Left forelimb (tissue), 1 donor: ENCODE measurements at regions not wholly inside any gene's neighbourhood (a gene's known extent, or its start where the extent isn't known, plus 50 kb on each side); places are given as distances from the start of the nearest gene placed in this dataset.
"Not testable (repeated sequence)": the region's sequence is repeated elsewhere in the genome, so short reads cannot be mapped to it uniquely, and the experiment has no call there.

Experiments
- DNase-seq: peaks from one replicate; pipeline ENCODE4 v3.0.0-alpha.2; 2018; ENCODE audit warnings: low spot score

DNA sequence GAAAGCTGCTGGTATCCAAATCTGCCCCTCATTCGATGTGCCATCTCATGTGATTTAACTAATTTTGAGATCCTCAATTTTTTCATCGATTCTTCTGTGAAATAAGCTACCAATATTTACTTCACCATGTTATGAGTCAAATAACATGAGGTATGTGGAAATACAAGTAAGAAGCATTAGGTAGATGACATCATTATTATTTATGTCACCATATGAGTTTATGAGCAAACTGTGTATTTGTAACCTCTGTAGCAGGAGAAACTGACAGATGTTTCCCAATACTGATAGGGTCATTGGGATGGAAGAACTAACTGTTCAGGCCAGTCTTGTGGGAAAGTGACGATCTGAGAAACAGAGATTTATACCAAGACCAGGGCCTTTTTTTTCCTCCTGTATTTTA lies 229.4 kb upstream of the GOT2 start:
- DNase-seq: no peak

DNA sequence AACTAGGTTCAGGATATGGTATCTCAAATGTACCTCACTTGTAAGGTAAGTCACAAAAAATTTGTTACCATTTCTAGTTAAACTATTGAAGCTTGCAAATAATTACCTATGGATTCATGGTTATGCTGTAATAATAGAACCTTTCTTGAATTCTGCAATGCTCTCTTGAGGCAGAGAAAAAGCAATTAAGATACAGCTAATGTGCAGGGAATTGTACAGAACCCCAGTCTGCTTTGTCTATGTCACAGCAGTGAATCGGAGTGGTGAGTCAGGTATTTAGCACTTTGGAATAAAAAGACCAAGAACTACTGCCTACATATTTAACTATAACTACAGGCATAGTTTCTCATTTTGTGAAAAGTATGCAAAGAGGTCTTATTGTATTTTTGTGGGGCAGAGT lies 228.7 kb upstream of the GOT2 start:
- DNase-seq: no peak

DNA sequence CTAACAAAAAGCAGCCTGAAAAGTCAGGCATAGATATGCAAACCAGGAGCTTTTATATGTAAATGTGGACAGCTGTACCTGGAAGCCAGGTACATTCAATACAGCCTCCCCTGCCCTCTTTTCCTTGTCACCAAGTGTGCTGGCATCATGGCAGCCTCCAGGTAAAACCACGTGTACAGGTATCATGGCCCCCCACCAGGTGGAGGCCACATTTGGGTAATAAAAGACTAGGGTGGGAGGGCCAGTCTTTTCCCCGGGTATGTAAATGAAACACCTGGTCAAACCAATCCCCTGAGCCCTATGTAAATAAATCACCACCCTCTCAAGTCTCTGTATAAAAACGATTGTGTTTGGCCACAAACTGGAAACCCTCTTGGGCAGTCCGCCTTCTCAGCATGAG lies 226.4 kb upstream of the GOT2 start:
- DNase-seq: no peak

DNA sequence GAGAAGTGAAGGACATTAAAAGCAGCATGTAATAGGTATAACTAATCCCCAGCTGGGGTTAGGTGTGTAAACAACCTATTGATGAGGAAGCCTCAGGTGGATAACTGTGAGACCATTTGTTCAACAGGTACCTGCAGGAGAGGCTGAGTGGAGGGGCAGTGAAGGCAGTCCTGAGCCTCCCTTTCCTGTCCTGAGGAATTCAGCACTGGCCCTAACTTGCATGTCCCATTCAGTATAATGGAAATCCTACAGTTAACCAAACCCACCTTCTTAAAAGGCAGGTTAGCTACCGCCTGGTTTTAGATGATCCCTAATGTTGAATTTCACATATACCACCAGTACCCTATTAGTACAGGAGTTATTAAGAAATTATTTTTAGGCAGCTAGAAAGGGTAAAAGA lies 225.9 kb upstream of the GOT2 start:
- DNase-seq: no peak

DNA sequence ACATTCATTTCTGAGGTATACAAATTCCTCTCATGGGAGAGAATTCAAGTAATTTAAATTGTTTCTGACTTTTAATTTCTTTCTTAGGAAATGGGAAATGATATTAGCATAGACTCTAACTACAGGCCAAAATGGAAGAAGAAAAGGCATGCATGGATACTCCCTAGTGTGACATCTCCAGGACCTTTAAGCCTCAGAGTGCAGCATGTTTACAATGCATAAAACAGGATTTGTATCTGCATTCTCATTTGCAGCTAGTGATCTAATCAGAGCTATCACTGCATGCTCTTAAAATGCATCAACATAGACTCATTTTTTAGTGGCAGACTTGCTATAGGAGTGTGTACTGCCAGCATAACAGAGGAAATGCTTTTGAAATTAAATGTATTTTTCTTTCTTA lies 224.6 kb upstream of the GOT2 start:
- no peak for DNase-seq

DNA sequence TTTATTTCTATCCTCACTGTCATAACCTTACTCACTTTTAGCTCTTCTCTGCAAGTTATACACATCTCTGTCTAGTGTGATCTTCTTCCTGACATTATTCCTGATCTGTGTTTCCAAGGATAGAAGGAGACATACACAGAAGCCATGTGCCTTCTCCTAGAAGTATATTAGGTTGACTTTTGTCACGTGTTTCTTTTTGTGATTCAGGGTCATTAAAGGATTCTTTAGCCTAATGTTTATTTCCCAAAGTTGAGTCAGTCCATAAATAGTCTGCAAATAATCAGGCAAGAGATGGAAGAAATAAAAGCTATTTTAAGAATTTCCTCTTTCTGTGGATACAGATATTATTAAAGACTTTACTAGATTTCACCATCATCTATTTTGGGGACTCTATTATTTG lies 214.1 kb upstream of the GOT2 start:
- DNase-seq: no peak

DNA sequence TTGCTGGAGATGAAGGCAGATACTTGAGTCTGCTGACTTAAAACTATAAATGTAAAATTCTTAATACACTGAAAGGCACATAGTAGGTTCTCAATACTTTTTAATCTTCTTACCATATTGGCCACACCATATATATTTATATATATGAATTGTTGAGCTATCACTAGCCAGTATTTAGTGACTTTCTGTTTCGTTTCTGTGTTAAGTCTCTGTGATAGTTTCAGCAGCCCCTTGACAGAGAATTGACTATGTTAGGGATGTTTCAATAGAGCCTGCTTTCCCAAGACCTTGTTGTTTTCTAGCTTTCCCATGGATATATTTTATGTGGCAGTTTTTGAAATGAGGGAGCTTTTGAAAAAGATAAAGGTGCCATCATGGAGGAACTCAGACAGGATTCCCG lies 206.5 kb upstream of the GOT2 start:
- no peak for DNase-seq

DNA sequence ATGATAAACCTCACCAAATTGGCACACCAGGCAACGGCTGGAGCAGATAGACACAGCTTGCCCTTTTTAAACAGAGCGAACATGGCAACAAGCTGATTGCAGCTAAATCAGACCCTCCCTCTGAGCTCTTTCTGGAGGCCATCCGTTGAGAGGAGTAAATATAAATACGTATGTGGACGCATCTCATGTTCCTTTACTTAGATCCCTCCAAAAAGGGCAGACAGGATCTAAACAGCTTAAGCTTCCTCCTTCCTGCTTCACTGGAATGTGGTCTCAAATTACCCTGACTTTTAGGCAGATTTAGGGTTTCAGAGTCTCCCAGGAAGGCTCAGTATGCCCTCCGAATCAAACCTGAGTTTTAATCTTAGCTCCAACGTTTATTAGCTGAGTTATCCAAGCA lies 204.7 kb upstream of the GOT2 start:
- no peak for DNase-seq

DNA sequence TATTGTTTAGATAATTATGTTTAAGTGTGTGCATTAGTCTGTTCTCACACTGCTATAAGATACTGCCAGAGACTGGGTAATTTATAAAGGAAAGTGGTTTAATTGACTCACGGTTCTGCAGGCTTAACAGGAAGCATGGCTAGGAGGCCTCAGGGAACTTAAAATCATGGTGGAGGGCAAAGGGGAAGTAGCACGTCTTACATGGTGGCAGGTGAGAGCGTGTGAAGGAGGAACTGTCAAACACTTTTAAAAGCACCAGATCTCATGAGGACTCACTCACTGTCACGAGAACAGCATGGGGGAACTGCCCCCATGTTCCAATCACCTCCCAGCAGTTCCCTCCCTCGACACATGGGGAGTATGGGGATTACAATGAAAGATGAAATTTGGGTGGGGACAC lies 203.5 kb upstream of the GOT2 start:
- DNase-seq: no peak

DNA sequence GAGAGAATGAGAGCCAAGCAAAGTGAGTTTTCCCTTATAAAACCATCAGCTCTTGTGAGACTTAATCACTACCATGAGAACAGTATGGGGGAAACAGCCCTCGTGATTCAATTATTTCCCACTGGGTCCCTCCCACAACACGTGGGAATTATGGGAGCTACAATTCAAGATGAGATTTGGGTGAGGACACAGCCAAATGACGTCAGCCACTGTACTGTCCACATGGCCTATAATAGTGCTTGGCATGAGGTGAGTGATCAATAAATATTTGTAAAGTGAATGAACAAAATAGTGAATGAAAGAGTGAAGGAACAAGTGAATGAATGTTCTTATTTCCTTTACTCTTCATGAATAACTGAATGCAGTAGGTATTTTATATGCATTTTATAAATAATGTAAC lies 199.1 kb upstream of the GOT2 start:
- no peak for DNase-seq

DNA sequence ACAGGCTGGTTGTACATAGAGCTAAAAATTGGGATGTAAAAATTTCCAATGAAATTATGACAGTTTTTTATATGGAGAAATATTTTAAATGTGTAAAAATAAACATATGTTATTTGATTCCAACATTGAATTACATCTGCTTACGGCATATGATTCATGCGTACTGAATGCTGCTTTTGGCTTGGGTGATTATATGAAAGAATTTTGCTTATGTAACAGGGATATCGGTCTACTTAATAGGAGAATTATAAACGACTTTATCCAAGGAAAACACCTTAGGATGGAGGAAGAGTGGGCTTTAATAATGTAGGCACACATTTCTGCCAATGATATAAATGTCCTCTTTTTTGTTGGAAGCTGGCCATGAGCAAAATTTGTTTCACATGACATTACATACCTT lies 197.3 kb upstream of the GOT2 start:
- no peak for DNase-seq

DNA sequence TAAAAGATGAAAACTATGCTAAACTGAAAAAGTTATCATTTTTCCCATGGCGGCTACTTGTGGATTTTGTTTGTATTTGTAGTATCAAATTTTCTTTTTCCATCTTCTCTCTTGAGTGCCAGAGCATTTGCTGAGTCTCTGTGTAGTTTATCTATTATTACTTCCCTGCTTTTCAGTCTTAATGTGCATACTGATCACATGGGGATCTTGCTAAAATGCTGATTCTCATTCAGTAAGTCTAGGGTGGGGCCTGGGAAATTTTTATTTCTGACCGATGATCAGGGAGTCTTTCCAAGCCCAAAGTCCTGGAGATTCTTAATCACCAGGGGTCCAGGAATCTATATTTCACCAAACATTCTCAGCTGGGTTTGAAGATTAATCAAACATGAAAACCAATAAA lies 189.0 kb upstream of the GOT2 start:
- no peak for DNase-seq

DNA sequence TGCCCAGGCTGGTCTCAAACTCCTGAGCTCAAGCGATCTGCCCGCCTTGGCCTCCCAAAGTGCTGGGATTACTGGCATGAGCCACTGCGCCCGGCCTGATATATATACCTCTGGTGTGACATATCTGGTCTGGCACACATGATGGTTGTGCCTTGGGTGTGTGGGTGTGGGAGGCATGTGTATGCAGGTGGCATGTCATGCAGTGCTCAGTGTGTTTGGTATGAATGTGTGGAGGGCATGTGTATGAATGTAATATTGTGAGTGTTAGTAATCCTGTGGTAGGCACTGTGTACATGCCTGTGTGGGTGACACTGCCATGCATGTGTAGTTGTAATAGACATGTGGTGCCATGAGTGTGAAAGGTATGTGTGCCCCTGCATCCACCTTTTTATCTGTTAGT lies 179.3 kb upstream of the GOT2 start:
- no peak for DNase-seq

DNA sequence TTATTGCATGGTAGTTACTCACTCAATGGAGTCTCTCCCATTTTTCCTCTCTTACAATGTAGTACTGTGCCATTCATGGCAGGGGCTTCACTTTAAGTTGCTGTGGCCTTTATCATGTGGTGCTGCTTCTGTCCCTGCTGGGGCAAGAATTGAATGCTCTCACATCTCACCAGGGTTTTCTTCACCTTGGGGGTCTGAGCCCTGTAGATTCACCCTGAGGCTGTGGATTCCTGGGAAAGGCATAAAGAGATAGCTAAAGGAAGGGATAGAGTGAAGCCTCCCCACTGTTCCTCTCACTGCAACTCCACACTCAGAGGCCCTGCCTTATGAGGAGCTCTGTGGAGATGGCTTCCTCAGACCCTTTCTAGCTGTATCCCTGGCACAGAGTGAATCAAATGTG lies 178.5 kb upstream of the GOT2 start:
- no peak for DNase-seq

DNA sequence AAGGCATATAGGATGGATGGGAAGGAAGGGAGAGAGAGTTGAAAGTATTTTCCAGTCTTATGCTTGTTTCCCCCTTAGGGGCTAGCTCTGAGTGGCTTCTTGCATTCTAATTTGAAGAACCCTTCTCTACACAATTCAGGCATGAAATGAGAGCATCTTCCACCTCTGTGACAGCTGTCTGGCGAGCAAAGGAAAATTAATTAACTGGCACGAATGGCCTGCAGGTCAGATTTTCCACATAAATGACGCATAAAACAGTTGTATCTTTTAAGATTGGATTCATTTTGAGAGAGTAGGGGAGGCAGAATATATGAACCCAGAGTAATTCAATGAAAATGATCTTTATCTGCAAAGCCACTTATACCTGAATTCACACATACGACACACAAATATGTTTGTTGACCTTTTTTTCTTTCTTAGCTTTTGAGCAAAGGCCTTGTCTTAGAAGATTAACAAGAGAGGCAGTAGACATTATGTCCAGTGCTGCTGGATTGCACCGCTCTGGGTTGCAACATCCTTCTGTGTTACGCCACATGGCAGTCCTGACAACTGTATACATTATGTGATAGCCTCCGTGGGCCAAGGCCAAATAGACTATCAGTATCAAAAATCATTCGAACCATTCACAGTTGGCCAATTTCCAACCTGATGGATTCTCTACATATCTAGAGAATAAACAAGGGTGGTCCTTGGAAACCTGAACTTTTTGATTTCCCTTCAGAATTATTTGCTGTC lies 173.0 kb upstream of the GOT2 start:
- no peak for DNase-seq

DNA sequence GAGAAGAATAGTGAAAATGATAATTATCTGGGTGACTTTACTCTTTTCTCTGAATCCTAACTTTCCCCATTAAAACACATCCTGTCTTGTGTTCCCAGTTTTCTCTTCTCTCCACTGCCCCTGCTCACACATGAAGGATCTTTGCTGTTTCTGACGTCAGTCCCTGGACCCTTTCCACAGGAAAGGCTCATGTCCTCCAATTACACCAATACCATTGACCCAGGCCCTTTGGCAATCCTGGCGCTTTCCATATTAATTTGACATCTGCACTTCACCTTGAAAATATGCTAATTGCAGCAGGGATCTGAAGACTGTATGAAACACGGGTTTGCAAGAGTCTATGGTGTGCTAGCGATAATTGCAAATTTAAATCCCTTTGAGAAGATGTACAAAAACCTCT lies 170.2 kb upstream of the GOT2 start:
- DNase-seq: no peak

DNA sequence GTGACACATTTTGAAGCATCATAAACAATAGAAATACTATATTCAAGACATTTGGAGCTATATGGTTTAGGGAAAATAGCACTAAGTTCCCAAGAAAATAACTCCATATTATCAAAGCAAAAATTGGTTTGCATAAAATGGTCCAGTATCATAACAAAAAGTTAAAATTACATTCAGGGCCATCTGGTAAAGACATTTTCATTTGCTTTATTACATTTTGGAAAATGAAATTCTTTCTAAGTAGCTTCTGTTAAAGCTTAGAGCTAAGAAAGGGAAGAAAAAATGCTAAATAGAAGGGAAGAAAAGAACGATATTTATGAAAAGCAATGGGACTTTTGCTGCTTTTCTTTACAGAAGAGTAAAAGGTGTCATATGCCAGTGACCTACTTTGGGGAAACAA lies 155.4 kb upstream of the GOT2 start:
- no peak for DNase-seq

DNA sequence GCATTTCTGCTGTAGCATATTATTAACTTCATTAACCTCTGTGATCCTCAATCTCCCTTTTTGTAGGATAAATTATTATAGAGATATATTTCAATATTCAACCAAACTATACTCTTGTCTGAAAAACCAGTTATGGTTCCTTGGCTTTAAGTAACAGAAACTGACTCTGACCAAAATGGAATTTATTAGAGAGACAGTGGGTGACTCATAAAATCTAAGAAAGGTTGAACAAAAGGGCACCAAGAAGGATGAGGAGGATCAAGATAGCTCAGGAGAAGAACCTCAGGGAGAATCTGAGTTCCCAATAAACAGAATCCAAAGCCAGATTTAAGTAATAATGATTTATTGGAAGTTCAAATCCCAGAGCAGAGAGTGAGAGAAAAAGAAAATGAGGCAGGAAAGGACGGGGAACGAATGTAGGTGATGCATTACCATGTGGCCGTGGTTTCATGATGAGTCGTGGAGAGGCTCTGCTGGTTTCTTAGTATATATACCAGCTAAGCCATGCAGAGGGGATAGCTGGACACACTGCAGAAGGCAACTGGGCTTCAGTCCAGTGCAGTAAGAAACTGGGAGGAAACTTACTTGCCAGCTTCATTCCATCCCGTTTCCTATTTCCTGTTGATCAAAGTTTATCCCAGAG lies 151.5 kb upstream of the GOT2 start:
- DNase-seq: no peak

DNA sequence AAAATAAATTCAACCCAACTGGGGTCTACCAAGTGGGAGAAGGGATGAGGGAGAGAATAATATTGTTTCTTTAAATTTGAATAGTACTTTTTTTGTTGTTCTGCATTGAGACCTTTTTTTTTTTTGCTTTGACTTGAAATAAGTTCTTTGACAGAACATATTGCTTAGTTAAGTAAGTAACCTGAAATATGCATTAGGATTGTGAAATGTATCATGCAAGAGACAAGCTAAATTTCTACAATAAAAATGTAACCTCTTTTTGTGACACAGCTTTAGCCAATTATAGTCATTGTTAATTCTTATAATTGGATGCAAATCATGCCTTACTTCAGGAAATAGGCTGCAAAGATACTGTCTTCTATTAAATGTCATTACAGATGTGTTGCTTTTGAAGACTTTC lies 150.0 kb upstream of the GOT2 start:
- no peak for DNase-seq

DNA sequence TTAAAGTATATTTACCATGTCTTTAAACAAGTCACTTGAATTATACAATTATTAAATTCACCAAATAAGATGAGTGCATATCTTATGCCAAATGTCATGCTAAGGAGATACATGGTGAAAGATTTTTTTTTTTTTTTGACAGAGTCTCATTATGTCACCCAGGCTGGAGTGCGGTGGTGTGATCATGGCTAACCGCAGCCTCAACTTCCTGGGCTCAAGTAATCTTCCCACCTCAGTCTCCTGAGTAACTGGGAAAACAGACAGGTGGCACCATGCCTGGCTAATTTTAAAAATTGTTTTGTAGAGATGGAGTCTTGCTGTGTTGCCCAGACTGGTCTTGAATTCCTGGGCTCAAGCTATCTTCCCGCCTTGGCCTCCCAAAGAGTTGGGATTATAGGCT lies 149.0 kb upstream of the GOT2 start:
- DNase-seq: no peak

DNA sequence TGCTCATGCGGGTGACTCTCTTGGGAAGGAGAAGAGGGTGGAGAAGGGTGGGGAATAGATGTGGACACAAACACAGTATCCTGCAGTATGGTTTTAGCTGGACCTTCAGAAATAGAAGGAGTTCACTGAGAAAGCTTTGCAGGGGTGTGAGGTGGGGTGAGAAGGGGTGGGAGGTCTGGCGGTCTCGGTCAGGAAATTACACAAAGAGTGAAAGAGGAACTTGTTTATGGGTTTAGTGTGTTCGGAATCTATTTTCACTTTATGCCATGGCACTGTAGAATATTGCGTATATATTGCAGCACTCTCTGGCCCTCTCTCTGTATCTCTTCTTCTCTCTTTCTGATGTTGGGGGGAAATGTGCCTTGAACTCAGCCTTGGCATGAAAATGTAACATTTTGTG lies 148.2 kb upstream of the GOT2 start:
- DNase-seq: no peak

DNA sequence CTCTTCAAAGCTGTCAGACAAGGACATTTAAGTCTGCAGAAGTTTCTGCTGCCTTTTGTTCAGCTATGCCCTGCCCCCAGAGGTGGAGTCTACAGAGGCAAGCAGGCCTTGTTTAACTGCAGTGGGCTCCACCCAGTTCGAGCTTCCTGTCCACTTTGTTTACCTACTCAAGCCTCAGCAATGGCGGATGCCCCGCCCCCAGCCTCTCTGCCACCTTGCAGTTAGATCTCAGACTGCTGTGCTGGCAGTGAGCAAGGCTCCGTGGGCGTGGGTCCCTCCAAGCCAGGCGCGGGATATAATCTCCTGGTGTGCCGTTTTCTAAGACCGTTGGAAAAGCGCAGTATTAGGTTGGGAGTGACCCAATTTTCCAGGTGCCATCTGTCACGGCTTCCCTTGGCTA lies 144.5 kb upstream of the GOT2 start:
- not testable (repeated sequence) for DNase-seq

DNA sequence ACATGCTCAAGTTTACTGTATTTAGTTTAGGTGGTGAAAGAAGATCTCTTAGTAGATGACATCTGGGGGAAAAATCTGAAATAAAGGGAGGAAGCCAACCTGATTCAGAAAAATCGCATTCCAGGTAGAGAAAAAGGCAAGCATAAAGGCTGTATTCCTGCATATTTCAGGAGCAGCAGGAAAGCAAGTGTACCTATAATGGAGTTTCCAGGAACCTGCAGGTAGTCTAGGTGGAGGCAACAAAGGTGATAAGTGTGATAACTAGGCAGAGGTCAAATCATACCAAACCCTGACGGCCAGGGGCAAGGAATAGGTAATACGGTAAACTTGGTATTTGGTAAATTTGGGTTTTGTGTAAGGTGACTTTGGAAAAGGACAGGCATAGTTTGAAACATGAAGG lies 132.8 kb upstream of the GOT2 start:
- DNase-seq: no peak

DNA sequence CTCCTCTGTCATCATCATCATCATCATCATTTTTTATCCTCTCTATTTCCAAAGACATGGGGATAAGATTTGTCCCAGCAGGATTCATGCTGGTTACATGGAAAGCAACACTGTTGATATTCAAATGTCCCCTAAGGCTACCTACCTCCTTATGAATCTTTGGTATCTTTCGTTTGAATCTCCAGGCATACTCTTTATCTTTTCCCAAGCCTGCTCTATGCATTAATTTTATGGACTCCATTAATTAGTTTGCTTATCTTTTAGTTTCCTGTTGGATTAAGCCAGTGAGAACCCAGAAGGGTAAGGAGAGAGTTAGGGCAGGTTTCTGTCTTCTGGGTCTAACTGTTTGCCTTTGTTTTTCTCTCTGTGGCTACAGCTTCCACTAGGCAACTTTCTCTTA lies 129.6 kb upstream of the GOT2 start:
- DNase-seq: no peak
